H1 (cell line): ENCODE measurements at regions not wholly inside any gene's neighbourhood (a gene's known extent, or its start where the extent isn't known, plus 50 kb on each side); places are given as distances from the start of the nearest gene placed in this dataset.

Experiments
- BRCA1 ChIP-seq: IDR thresholded peaks from 2 replicates; pipeline ENCODE4 v1.6.1; 2012; ENCODE audit warnings: low read depth, low read length, improper control_type of control experiment
- EGR1 ChIP-seq: IDR thresholded peaks from 2 replicates; pipeline ENCODE4 v1.6.1; 2011; ENCODE audit warnings: low read depth, low read length, borderline replicate concordance
- EZH2 ChIP-seq: fragments of 200-600 bp; sonication (generic); IDR thresholded peaks from 2 replicates; pipeline ENCODE4 v1.7.1; 2012; ENCODE audit warnings: low read depth, mild to moderate bottlenecking, moderate library complexity, low read length, inconsistent platforms; ENCODE audit not compliant: severe bottlenecking
- GABPA ChIP-seq: IDR thresholded peaks from 2 replicates; pipeline ENCODE4 v1.6.1; 2011; ENCODE audit warnings: mild to moderate bottlenecking, low read length, moderate library complexity, borderline replicate concordance; ENCODE audit not compliant: insufficient read depth
- NANOG ChIP-seq: IDR thresholded peaks from 2 replicates; pipeline ENCODE4 v1.6.1; 2011; ENCODE audit warnings: low read length, low read depth, mild to moderate bottlenecking, inconsistent platforms; ENCODE audit not compliant: insufficient read depth, poor library complexity, severe bottlenecking
- PHF8 ChIP-seq: fragments of 200-600 bp; sonication (generic); conservative IDR thresholded peaks from 2 replicates; pipeline ENCODE4 v1.7.1; 2012; ENCODE audit warnings: low read depth, mild to moderate bottlenecking, inconsistent platforms, low read length, moderate library complexity
- POLR2A ChIP-seq, 2 experiments: IDR thresholded peaks; 1 replicate in 1 of 2; 2 replicates in 1 of 2; pipeline ENCODE4 v1.6.1; 2011; ENCODE audit warnings: low read depth in 2 of 2, low read length in 2 of 2, mild to moderate bottlenecking in 2 of 2; ENCODE audit errors: control extremely low read depth in 1 of 2
- POLR2AphosphoS5 ChIP-seq: IDR thresholded peaks from 2 replicates; pipeline ENCODE4 v1.6.1; 2011; ENCODE audit warnings: low read depth, low read length

DNA sequence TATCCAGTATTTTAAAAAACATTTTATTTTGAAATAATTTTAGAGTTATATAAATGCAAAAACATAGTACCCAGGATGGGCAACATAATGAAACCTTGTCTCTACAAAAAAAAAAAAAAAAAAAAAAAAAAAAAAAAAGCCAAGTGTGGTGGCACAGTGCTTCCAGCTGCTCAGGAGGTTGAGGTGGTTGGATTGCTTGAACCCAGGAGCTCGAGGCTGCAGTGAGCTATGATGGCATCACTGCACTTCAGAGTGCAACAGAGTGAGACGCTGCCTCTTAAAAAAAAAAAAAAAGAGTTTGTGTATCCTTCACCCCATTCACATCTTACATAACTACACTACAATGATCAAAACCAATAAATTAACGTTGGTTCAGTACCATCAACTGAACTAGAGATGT is 115.6 kb upstream of the KIF26B start:
- TF ChIP-seq BRCA1 (no peak), POLR2AphosphoS5 (no peak), EZH2 (no peak), POLR2A (IDR thresholded peaks at IDR 0.05; ENCODE audit: control extremely low read depth in 1 of 2, low read depth in 2 of 2, low read length in 2 of 2) (no peak), PHF8 (no peak), EGR1 (no peak), GABPA (no peak), NANOG (no peak)
